ENCODE measurements at regions not wholly inside any gene's neighbourhood (a gene's known extent, or its start where the extent isn't known, plus 50 kb on each side); places are given as distances from the start of the nearest gene placed in this dataset.

DNA sequence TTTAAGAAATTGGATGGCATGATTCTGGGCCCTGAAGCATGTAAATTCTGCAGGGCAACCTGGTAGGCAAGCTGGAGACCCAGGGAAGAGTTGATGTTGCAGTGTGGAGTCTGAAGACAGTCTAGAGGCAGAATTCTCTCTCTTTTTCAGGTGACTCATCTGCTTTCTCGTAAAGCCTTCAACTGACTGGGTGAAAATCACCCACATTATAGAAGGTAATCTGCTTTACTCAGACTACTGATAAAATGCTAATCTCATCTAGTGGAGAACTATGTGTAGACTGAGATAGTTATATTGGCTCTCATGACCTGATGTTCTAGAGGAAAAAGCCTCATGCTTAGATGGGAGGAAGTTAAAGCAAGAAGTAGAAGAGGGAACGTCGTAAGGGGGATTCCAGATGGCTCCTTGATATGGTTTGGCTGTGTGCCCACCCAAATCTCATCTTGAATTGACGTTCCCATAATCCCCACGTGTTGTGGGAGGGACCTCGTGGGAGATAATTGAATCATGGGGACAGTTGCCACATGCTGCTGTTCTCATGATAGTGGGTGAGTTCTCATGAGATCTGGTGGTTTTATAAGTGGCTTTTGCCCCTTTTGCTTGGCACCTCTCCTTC lies 723.8 kb downstream of the BCL11B start:
- no peak overlapping the region for H3K27ac Mint-ChIP-seq (ENCODE audit: unreplicated experiment)
- no peak for DNase-seq (ENCODE audit: low spot score)
- H3K27me3 Mint-ChIP-seq (ENCODE audit: unreplicated experiment) = no peaks in the 10 kb centered on the region
- H3K4me3 Mint-ChIP-seq (ENCODE audit: unreplicated experiment) = no peak overlapping the region
- no peaks in the 10 kb centered on the region for H3K9me3 Mint-ChIP-seq (ENCODE audit: unreplicated experiment)
- TF ChIP-seq, protein P1, sequence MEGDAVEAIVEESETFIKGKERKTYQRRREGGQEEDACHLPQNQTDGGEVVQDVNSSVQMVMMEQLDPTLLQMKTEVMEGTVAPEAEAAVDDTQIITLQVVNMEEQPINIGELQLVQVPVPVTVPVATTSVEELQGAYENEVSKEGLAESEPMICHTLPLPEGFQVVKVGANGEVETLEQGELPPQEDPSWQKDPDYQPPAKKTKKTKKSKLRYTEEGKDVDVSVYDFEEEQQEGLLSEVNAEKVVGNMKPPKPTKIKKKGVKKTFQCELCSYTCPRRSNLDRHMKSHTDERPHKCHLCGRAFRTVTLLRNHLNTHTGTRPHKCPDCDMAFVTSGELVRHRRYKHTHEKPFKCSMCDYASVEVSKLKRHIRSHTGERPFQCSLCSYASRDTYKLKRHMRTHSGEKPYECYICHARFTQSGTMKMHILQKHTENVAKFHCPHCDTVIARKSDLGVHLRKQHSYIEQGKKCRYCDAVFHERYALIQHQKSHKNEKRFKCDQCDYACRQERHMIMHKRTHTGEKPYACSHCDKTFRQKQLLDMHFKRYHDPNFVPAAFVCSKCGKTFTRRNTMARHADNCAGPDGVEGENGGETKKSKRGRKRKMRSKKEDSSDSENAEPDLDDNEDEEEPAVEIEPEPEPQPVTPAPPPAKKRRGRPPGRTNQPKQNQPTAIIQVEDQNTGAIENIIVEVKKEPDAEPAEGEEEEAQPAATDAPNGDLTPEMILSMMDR (IDR thresholded peaks at IDR 0.05; ENCODE audit: unreplicated experiment) = no peak
- H3K4me1 Mint-ChIP-seq (ENCODE audit: unreplicated experiment) = no peaks in the 10 kb centered on the region
- no peaks in the 10 kb centered on the region for H3K36me3 Mint-ChIP-seq (ENCODE audit: low read depth, unreplicated experiment)

DNA sequence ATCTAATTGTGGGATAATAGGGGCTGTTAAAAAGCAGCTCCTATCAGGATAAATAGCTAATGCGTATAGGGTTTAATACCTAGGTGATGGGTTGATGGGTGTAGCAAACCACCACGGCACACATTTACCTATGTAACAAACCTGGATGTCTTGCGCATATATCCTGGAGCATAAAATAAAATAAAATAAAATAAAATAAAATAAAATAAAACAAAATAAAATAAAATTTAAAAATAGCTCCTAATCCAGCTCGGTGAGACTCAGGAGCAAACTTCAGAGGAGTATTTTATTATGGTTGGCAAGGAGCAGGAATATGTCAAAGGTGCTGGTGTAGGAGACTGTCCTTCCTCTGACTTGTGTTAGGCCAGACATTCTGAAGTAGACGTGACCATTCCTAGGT lies 721.0 kb downstream of the BCL11B start:
- TF ChIP-seq, protein P1 (IDR thresholded peaks at IDR 0.05; ENCODE audit: unreplicated experiment) = no peak
- Mint-ChIP-seq H3K36me3 (ENCODE audit: low read depth, unreplicated experiment) (no peaks in the 10 kb centered on the region), H3K4me3 (ENCODE audit: unreplicated experiment) (no peak overlapping the region)

DNA sequence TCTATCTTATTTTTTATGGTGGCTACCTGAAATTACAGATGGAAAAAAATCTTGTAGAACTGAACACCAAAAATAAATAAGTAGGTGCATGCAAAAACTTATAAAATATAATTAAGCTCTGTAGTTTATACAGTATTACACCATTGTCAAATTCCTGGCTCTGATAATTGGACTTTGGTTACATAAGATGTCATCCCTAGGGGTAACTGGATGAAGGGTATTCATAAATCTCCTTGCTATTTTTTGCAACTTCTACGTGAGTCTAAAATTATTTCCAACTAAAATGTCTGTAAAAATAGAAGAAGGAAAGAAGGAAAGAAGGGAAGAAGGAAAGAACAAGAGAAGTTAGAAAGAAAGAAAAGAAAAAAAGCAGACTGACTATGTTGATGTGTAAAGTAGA lies 716.6 kb downstream of the BCL11B start:
- TF ChIP-seq, protein P1 (IDR thresholded peaks at IDR 0.05; ENCODE audit: unreplicated experiment) = no peak
- no peak overlapping the region for H3K4me3 Mint-ChIP-seq (ENCODE audit: unreplicated experiment)
- H3K27ac Mint-ChIP-seq (ENCODE audit: unreplicated experiment) = no peak overlapping the region
- H3K36me3 Mint-ChIP-seq (ENCODE audit: low read depth, unreplicated experiment) = no peaks in the 10 kb centered on the region
- no peaks in the 10 kb centered on the region for H3K9me3 Mint-ChIP-seq (ENCODE audit: unreplicated experiment)
- no peaks in the 10 kb centered on the region for H3K27me3 Mint-ChIP-seq (ENCODE audit: unreplicated experiment)
- DNase-seq (ENCODE audit: low spot score) = no peak
- H3K4me1 Mint-ChIP-seq (ENCODE audit: unreplicated experiment) = no peaks in the 10 kb centered on the region

More for the DNA sequence above, 721.0 kb downstream of the BCL11B start:
- H3K9me3 Mint-ChIP-seq (ENCODE audit: unreplicated experiment) = no peaks in the 10 kb centered on the region
- H3K4me1 Mint-ChIP-seq (ENCODE audit: unreplicated experiment) = no peaks in the 10 kb centered on the region
- H3K27ac Mint-ChIP-seq (ENCODE audit: unreplicated experiment) = no peak overlapping the region
- no peaks in the 10 kb centered on the region for H3K27me3 Mint-ChIP-seq (ENCODE audit: unreplicated experiment)
- no peak for DNase-seq (ENCODE audit: low spot score)

DNA sequence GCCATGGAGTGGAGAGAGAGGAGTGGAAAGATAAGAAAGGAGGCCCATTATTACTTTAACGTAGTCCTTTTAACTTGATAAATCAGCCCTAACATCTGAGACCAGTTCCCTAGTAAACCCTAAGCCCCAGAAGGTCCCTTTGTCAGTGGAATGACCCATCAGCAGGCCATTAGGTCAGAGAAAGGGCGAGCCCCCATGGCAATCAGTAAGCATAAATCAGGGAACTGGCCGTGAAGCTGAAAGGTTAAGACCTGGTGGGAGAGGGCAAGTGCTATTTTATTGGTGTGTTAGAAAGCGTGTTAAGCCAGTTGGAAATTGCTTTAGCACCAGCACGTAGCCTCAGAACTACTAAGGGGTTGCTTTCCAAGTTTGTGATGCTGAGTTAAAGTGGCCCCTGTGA lies 708.0 kb downstream of the BCL11B start:
- no peaks in the 10 kb centered on the region for H3K4me1 Mint-ChIP-seq (ENCODE audit: unreplicated experiment)
- no peaks in the 10 kb centered on the region for H3K9me3 Mint-ChIP-seq (ENCODE audit: unreplicated experiment)
- no peak overlapping the region for H3K4me3 Mint-ChIP-seq (ENCODE audit: unreplicated experiment)
- TF ChIP-seq, protein P1 (IDR thresholded peaks at IDR 0.05; ENCODE audit: unreplicated experiment) = no peak
- DNase-seq (ENCODE audit: low spot score) = no peak
- H3K27me3 Mint-ChIP-seq (ENCODE audit: unreplicated experiment) = peaks cover 4% of the 10 kb centered on the region
- H3K36me3 Mint-ChIP-seq (ENCODE audit: low read depth, unreplicated experiment) = no peaks in the 10 kb centered on the region
- no peak overlapping the region for H3K27ac Mint-ChIP-seq (ENCODE audit: unreplicated experiment)

DNA sequence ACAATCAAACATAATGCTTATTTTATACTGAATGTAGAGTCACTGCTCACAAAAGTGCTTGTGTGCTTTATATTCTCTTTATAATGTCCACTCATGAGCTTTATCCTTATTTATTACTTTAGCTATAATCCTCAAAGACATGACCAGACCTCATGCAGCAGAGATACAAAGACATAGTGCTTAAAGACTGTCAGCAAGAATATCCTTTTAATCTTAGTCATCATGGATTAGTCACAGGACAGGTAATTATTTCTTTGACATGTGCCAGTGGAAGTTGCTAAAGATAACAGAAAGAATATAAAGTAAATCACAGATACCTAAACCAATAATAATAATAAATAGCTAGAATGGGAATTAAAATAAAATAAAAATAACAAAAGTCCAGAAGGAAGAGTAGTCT lies 707.5 kb downstream of the BCL11B start:
- H3K4me1 Mint-ChIP-seq (ENCODE audit: unreplicated experiment) = no peaks in the 10 kb centered on the region
- DNase-seq (ENCODE audit: low spot score) = no peak
- peaks cover 4% of the 10 kb centered on the region for H3K27me3 Mint-ChIP-seq (ENCODE audit: unreplicated experiment)
- no peaks in the 10 kb centered on the region for H3K36me3 Mint-ChIP-seq (ENCODE audit: low read depth, unreplicated experiment)
- no peak overlapping the region for H3K4me3 Mint-ChIP-seq (ENCODE audit: unreplicated experiment)
- no peaks in the 10 kb centered on the region for H3K9me3 Mint-ChIP-seq (ENCODE audit: unreplicated experiment)
- H3K27ac Mint-ChIP-seq (ENCODE audit: unreplicated experiment) = no peak overlapping the region
- TF ChIP-seq, protein P1 (IDR thresholded peaks at IDR 0.05; ENCODE audit: unreplicated experiment) = no peak
